GM20431 (cell line): ENCODE measurements at regions not wholly inside any gene's neighbourhood (a gene's known extent, or its start where the extent isn't known, plus 50 kb on each side); places are given as distances from the start of the nearest gene placed in this dataset.
"Not testable (repeated sequence)": the region's sequence is repeated elsewhere in the genome, so short reads cannot be mapped to it uniquely, and the experiment has no call there.

Experiments
- in situ Hi-C: fragments of 300-500 bp; cut with MseI, MboI; formaldehyde crosslinking; loops from one replicate; pipeline ENCODE4 v1.15.0; 2020; ENCODE audit warnings: low sequenced_read_pairs; ENCODE audit not compliant: unreplicated experiment

- in situ Hi-C loops, result no loop called here
Observed at GRCh38 chr6:14567842-14568241, 450.3 kb downstream of the CD83 start.

- in situ Hi-C loops, result no loop called here
Observed at GRCh38 chr6:14569394-14569793, 451.8 kb downstream of the CD83 start.

- in situ Hi-C loops, result not testable (repeated sequence)
Observed at GRCh38 chr6:14569874-14570273, 452.3 kb downstream of the CD83 start.

- in situ Hi-C loops, result no loop called here
Observed at GRCh38 chr6:14571001-14571400, 453.4 kb downstream of the CD83 start.

- in situ Hi-C loops, result no loop called here
Observed at GRCh38 chr6:14571746-14572145, 454.2 kb downstream of the CD83 start.

- in situ Hi-C loops, result no loop called here
Observed at GRCh38 chr6:14573267-14573666, 455.7 kb downstream of the CD83 start.

- in situ Hi-C loops, result no loop called here
Observed at GRCh38 chr6:14573703-14574290, 456.2 kb downstream of the CD83 start.

- in situ Hi-C loops, result no loop called here
Observed at GRCh38 chr6:14575961-14576360, 458.4 kb downstream of the CD83 start.

- in situ Hi-C loops, result no loop called here
Observed at GRCh38 chr6:14578994-14579393, 461.4 kb downstream of the CD83 start.

- in situ Hi-C loops, result no loop called here
Observed at GRCh38 chr6:14582749-14583148, 465.2 kb downstream of the CD83 start.

GRCh38 chr6:14583826-14584225, 466.3 kb downstream of the CD83 start:
- in situ Hi-C loops, result no loop called here

GRCh38 chr6:14584450-14584849, 466.9 kb downstream of the CD83 start:
- in situ Hi-C loops, result no loop called here

- in situ Hi-C loops, result no loop called here
Observed at GRCh38 chr6:14585689-14586088, 468.1 kb downstream of the CD83 start.

GRCh38 chr6:14589175-14589574, 471.6 kb downstream of the CD83 start:
- in situ Hi-C loops, result no loop called here

GRCh38 chr6:14590586-14590985, 473.0 kb downstream of the CD83 start:
- in situ Hi-C loops, result no loop called here

GRCh38 chr6:14591998-14592397, 474.4 kb downstream of the CD83 start:
- in situ Hi-C loops, result no loop called here

GRCh38 chr6:14593286-14593685, 475.7 kb downstream of the CD83 start:
- in situ Hi-C loops, result no loop called here

GRCh38 chr6:14595751-14596150, 478.2 kb downstream of the CD83 start:
- in situ Hi-C loops, result no loop called here

- in situ Hi-C loops, result no loop called here
Observed at GRCh38 chr6:14596410-14596809, 478.8 kb downstream of the CD83 start.

- in situ Hi-C loops, result no loop called here
Observed at GRCh38 chr6:14597090-14597489, 479.5 kb downstream of the CD83 start.

- in situ Hi-C loops, result no loop called here
Observed at GRCh38 chr6:14598017-14598864, 480.7 kb downstream of the CD83 start.

GRCh38 chr6:14600306-14600705, 482.7 kb downstream of the CD83 start:
- in situ Hi-C loops, result not testable (repeated sequence)
